Left ventricle myocardium inferior (tissue), 1 donor: ENCODE measurements at regions not wholly inside any gene's neighbourhood (a gene's known extent, or its start where the extent isn't known, plus 50 kb on each side); places are given as distances from the start of the nearest gene placed in this dataset.
A peak's percentile ranks its signal among the peaks of the same experiment; 100 is the strongest.

Experiments used
- DNase-seq: peaks from one replicate; pipeline ENCODE4 v3.0.0-alpha.2; 2020
- H3K27ac ChIP-seq: fragments of 200-600 bp; replicated peaks from 2 replicates; pipeline ENCODE4 v1.8.0; 2021
- H3K27me3 ChIP-seq: fragments of 200-600 bp; 2 replicates; pipeline ENCODE4 v1.8.0; 2021; ENCODE audit warnings: low read depth
- H3K36me3 ChIP-seq: fragments of 200-600 bp; 2 replicates; pipeline ENCODE4 v1.8.0; 2021
- H3K4me1 ChIP-seq: fragments of 200-600 bp; 2 replicates; pipeline ENCODE4 v1.8.0; 2021
- H3K4me3 ChIP-seq: fragments of 200-600 bp; 2 replicates; pipeline ENCODE4 v1.8.0; 2021; ENCODE audit warnings: mild to moderate bottlenecking, moderate library complexity
- H3K9me3 ChIP-seq: fragments of 200-600 bp; replicated peaks from 2 replicates; pipeline ENCODE4 v1.8.0; 2021
- CTCF ChIP-seq: fragments of 200-600 bp; IDR thresholded peaks from 2 replicates; pipeline ENCODE4 v1.8.0; 2021; ENCODE audit warnings: antibody characterized with exemption, mild to moderate bottlenecking, borderline replicate concordance
- intact Hi-C: fragments of 100-400 bp; cut with micrococcal nuclease; formaldehyde crosslinking; loops from one replicate; pipeline ENCODE4 v1.11.0; 2022
- donor health status: DM: no; HTN: yes; CAD: no; lungs with severe emphysema.

GRCh38 chr21:43364261-43364510 is 62.7 kb downstream of the SIK1 start:
- Histone ChIP-seq H3K9me3 (no peaks in the 10 kb centered on the region), H3K27me3 (no peaks in the 10 kb centered on the region), H3K4me1 (peaks cover 64% of the 10 kb centered on the region), H3K36me3 (no peaks in the 10 kb centered on the region), H3K27ac (no peak overlapping the region), H3K4me3 (no peak overlapping the region)
- intact Hi-C loops, result no loop called here
- no peak for TF ChIP-seq CTCF
- DNase-seq, result no peak

- Histone ChIP-seq H3K4me1 (peaks cover 64% of the 10 kb centered on the region), H3K27ac (no peak overlapping the region), H3K9me3 (no peaks in the 10 kb centered on the region), H3K4me3 (no peak overlapping the region), H3K36me3 (no peaks in the 10 kb centered on the region), H3K27me3 (no peaks in the 10 kb centered on the region)
- intact Hi-C loops, result no loop called here
- no peak for TF ChIP-seq CTCF
- DNase-seq, result no peak
These were observed 63.2 kb downstream of the SIK1 start for GRCh38 chr21:43363506-43364260.

- intact Hi-C loops, result no loop called here
- DNase-seq, result no peak
- peaks cover 64% of the 10 kb centered on the region for H3K4me1 ChIP-seq
These were observed 64.0 kb downstream of the SIK1 start for GRCh38 chr21:43362915-43363314.

GRCh38 chr21:43362321-43362791 is 64.6 kb downstream of the SIK1 start:
- Histone ChIP-seq H3K9me3 (no peaks in the 10 kb centered on the region), H3K4me3 (peak overlapping the region; percentile 56), H3K27ac (peak overlapping the region; percentile 92), H3K27me3 (no peaks in the 10 kb centered on the region), H3K4me1 (peaks cover 62% of the 10 kb centered on the region), H3K36me3 (no peaks in the 10 kb centered on the region)
- TF ChIP-seq CTCF, result no peak
- peak; percentile 84 for DNase-seq
- intact Hi-C loops, result no loop called here

More at GRCh38 chr21:43362915-43363314, 64.0 kb downstream of the SIK1 start:
- H3K9me3 ChIP-seq, result no peaks in the 10 kb centered on the region
- H3K27ac ChIP-seq, result peak overlapping the region; percentile 92
- TF ChIP-seq CTCF, result no peak
- no peaks in the 10 kb centered on the region for H3K27me3 ChIP-seq
- no peak overlapping the region for H3K4me3 ChIP-seq
- no peaks in the 10 kb centered on the region for H3K36me3 ChIP-seq

GRCh38 chr21:43361493-43362296 is 65.2 kb downstream of the SIK1 start:
- Histone ChIP-seq H3K9me3 (no peaks in the 10 kb centered on the region), H3K36me3 (no peaks in the 10 kb centered on the region), H3K4me1 (peaks cover 56% of the 10 kb centered on the region), H3K27ac (peak overlapping the region; percentile 92), H3K4me3 (peak overlapping the region; percentile 56), H3K27me3 (no peaks in the 10 kb centered on the region)
- DNase-seq, result peak; percentile 72
- TF ChIP-seq CTCF, result no peak
- intact Hi-C loops, result no loop called here
